Osteoblast (primary cell): ENCODE measurements at regions not wholly inside any gene's neighbourhood (a gene's known extent, or its start where the extent isn't known, plus 50 kb on each side); places are given as distances from the start of the nearest gene placed in this dataset.

Source experiments
- DNase-seq: peaks from one replicate; pipeline ENCODE4 v3.0.0; 2011; ENCODE audit warnings: low spot score, mixed read lengths; ENCODE audit not compliant: insufficient read length; ENCODE audit errors: missing footprints
- H2AFZ ChIP-seq: 2 replicates; pipeline ENCODE4 v1.6.0; 2011; ENCODE audit warnings: mild to moderate bottlenecking, low read length
- H3K27ac ChIP-seq: 2 replicates; pipeline ENCODE4 v1.5.1; 2011; ENCODE audit warnings: mild to moderate bottlenecking, low read depth, low read length, moderate library complexity
- H3K27me3 ChIP-seq: 2 replicates; pipeline ENCODE4 v1.6.0; 2012; ENCODE audit warnings: mild to moderate bottlenecking, control low read depth, inconsistent platforms, low read length, moderate library complexity; ENCODE audit not compliant: insufficient read depth
- H3K36me3 ChIP-seq: 2 replicates; pipeline ENCODE4 v1.5.1; 2011; ENCODE audit warnings: mild to moderate bottlenecking, low read length, control low read depth, moderate library complexity; ENCODE audit not compliant: insufficient read depth
- H3K4me1 ChIP-seq: 2 replicates; pipeline ENCODE4 v1.5.1; 2011; ENCODE audit warnings: mild to moderate bottlenecking, low read length, control low read depth, moderate library complexity; ENCODE audit not compliant: insufficient read depth
- H3K4me2 ChIP-seq: 2 replicates; pipeline ENCODE4 v1.6.0; 2011; ENCODE audit warnings: mild to moderate bottlenecking, low read length; ENCODE audit not compliant: insufficient read depth
- H3K4me3 ChIP-seq: fragments of 200-600 bp; sonication (generic); 3 replicates; pipeline ENCODE4 v1.5.1; 2012; ENCODE audit warnings: mild to moderate bottlenecking, low read length, inconsistent platforms; ENCODE audit not compliant: insufficient read depth
- H3K79me2 ChIP-seq: 2 replicates; pipeline ENCODE4 v1.6.0; 2012; ENCODE audit warnings: mild to moderate bottlenecking, low read length, control low read depth, inconsistent platforms; ENCODE audit not compliant: insufficient read depth
- H3K9me3 ChIP-seq: 2 replicates; pipeline ENCODE4 v1.5.1; 2011; ENCODE audit warnings: low read depth, low read length, control low read depth
- H4K20me1 ChIP-seq: 2 replicates; pipeline ENCODE4 v1.6.0; 2012; ENCODE audit warnings: mild to moderate bottlenecking, low read length, control low read depth; ENCODE audit not compliant: insufficient read depth
- CTCF ChIP-seq: IDR thresholded peaks from 2 replicates; pipeline ENCODE4 v1.5.1; 2011; ENCODE audit warnings: mild to moderate bottlenecking, low read depth, low read length, moderate library complexity; ENCODE audit errors: extremely low read depth

DNA sequence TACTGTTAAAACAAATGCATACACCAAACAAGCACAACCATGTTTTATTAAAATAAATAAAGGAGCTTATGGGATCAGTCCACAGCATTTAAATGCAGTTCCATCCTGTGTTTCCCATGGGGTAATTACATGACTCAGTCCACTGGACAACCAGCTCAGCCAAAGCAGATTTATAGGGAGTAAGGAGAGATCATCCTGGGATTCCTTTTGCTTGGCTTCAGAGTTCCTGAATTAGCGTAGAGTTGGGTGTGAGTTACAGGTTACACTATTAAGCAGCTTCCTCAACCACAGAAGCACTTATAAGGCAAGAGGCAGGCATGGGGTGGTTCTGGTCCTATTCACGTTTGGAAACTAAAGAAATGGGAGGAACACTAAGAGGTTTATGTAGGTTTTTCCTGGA is 381.1 kb upstream of the ACTBL2 start:
- Histone ChIP-seq H4K20me1 (no peaks in the 10 kb centered on the region), H3K36me3 (no peaks in the 10 kb centered on the region), H2AFZ (peak overlapping the region; percentile 9), H3K27ac (peak overlapping the region; percentile 88), H3K27me3 (no peaks in the 10 kb centered on the region), H3K79me2 (no peaks in the 10 kb centered on the region), H3K4me2 (peak overlapping the region; percentile 4), H3K9me3 (no peaks in the 10 kb centered on the region), H3K4me1 (peaks cover 18% of the 10 kb centered on the region), H3K4me3 (no peak overlapping the region)
- no peak for TF ChIP-seq CTCF
- DNase-seq = peak; percentile 93

- Histone ChIP-seq H3K9me3 (no peaks in the 10 kb centered on the region), H3K79me2 (no peaks in the 10 kb centered on the region), H3K27ac (peak overlapping the region; percentile 88), H3K4me1 (peaks cover 18% of the 10 kb centered on the region), H3K4me3 (no peak overlapping the region), H4K20me1 (no peaks in the 10 kb centered on the region), H3K4me2 (peak overlapping the region; percentile 25), H3K36me3 (no peaks in the 10 kb centered on the region), H3K27me3 (no peaks in the 10 kb centered on the region), H2AFZ (no peak overlapping the region)
- no peak for DNase-seq
- no peak for TF ChIP-seq CTCF
These were observed 380.3 kb upstream of the ACTBL2 start for GRCh38 chr5:57862942-57863341.

DNA sequence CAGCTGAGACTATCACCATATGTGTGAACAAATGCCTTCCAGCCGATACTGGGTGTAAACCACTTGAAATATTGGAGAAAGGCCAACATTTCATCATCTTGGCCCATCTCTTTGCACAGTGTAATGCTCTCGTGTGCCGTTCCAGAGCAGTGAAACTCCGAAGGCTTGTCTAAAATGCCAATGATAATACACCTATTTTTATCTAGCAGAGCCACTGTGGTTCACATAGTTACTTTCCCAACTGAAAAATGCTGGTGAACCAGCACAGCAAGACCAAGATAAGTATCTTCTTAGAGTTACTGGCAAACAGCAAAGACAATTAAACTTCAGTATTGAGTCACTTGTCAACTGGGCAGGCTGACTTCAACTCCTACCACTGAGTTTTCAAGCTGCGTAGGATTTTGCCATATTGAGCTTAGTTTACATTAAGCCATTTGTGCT is 379.9 kb upstream of the ACTBL2 start:
- no peaks in the 10 kb centered on the region for H3K79me2 ChIP-seq
- H3K9me3 ChIP-seq = no peaks in the 10 kb centered on the region
- no peak for DNase-seq
- peak overlapping the region; percentile 28 for H3K4me2 ChIP-seq
- H3K27me3 ChIP-seq = no peaks in the 10 kb centered on the region
- H3K36me3 ChIP-seq = no peaks in the 10 kb centered on the region
- no peak overlapping the region for H3K4me3 ChIP-seq
- peak overlapping the region; percentile 88 for H3K27ac ChIP-seq
- no peak for TF ChIP-seq CTCF
- H2AFZ ChIP-seq = no peak overlapping the region
- H4K20me1 ChIP-seq = no peaks in the 10 kb centered on the region
- H3K4me1 ChIP-seq = peaks cover 18% of the 10 kb centered on the region

GRCh38 chr5:57859626-57860025 is 377.0 kb upstream of the ACTBL2 start:
- Histone ChIP-seq H3K4me2 (no peak overlapping the region), H3K36me3 (no peaks in the 10 kb centered on the region), H3K9me3 (no peaks in the 10 kb centered on the region), H4K20me1 (no peaks in the 10 kb centered on the region), H2AFZ (no peak overlapping the region), H3K27ac (no peak overlapping the region), H3K27me3 (no peaks in the 10 kb centered on the region), H3K4me1 (peaks cover 18% of the 10 kb centered on the region), H3K4me3 (no peak overlapping the region), H3K79me2 (no peaks in the 10 kb centered on the region)
- no peak for TF ChIP-seq CTCF
- DNase-seq = no peak
